ENCODE measurements at regions not wholly inside any gene's neighbourhood (a gene's known extent, or its start where the extent isn't known, plus 50 kb on each side); places are given as distances from the start of the nearest gene placed in this dataset.

DNA sequence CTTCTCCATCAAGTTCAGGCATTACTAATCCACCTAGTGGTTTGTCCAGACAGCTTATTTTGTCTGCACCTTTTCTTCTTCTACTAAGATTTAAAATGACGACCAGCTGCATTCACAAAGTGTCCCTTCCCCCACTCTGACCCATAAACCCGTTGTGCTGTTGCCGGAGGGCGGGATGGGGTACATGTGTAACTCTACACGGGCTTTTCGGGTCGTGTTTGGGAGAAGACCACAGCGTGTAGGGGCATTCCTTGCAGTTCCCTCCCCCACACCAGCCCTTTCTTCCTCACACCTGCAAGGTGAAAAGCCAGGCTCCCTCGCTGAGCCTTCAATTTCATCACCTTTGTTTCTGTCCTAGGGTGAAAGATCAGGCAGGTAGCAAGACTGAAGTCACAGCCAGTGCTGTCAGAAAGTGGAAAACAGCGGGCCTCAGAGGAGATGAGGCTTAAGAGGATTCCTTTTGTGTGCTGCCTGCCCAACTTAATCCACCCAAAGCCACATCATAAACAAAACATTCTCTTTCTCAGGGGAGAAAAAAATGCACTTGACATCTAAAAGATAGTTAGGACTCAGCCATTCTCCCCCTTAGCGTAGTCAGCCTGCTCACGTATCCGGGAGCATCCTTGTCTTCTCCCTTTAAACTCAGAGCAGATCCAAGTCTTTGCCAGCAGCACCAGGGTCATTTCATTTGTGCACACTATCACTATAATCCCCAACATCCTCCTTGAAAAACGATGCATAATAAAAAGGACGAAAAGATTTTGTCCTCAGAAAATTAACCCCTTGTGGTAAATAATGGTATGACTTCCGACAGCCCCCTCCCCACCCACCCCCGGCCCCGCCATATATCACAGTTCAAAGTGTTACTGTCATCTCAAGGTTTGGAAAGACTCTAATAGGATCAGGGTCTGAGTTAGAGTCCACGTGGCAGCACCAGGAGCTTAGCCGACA is 599.0 kb downstream of the RAB28 start:
- TF ChIP-seq POLR2AphosphoS5 (IDR thresholded peaks at IDR 0.05; ENCODE audit: low read depth, low read length) (no peak), SIN3A (IDR thresholded peaks at IDR 0.05; ENCODE audit: borderline replicate concordance, insufficient read depth, low read length) (no peak), TAF1 (IDR thresholded peaks at IDR 0.05; ENCODE audit: borderline replicate concordance, insufficient read depth, low read length) (no peak), FOXP2 (optimal IDR thresholded peaks at IDR 0.05; ENCODE audit: borderline replicate concordance, extremely low read depth, extremely low read length, insufficient read depth) (no peak)
- TF ChIP-seq, protein P1, sequence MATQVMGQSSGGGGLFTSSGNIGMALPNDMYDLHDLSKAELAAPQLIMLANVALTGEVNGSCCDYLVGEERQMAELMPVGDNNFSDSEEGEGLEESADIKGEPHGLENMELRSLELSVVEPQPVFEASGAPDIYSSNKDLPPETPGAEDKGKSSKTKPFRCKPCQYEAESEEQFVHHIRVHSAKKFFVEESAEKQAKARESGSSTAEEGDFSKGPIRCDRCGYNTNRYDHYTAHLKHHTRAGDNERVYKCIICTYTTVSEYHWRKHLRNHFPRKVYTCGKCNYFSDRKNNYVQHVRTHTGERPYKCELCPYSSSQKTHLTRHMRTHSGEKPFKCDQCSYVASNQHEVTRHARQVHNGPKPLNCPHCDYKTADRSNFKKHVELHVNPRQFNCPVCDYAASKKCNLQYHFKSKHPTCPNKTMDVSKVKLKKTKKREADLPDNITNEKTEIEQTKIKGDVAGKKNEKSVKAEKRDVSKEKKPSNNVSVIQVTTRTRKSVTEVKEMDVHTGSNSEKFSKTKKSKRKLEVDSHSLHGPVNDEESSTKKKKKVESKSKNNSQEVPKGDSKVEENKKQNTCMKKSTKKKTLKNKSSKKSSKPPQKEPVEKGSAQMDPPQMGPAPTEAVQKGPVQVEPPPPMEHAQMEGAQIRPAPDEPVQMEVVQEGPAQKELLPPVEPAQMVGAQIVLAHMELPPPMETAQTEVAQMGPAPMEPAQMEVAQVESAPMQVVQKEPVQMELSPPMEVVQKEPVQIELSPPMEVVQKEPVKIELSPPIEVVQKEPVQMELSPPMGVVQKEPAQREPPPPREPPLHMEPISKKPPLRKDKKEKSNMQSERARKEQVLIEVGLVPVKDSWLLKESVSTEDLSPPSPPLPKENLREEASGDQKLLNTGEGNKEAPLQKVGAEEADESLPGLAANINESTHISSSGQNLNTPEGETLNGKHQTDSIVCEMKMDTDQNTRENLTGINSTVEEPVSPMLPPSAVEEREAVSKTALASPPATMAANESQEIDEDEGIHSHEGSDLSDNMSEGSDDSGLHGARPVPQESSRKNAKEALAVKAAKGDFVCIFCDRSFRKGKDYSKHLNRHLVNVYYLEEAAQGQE (IDR thresholded peaks at IDR 0.05; ENCODE audit: insufficient read depth in 1 of 2, low read depth in 2 of 2, low read length in 2 of 2) = no peak

DNA sequence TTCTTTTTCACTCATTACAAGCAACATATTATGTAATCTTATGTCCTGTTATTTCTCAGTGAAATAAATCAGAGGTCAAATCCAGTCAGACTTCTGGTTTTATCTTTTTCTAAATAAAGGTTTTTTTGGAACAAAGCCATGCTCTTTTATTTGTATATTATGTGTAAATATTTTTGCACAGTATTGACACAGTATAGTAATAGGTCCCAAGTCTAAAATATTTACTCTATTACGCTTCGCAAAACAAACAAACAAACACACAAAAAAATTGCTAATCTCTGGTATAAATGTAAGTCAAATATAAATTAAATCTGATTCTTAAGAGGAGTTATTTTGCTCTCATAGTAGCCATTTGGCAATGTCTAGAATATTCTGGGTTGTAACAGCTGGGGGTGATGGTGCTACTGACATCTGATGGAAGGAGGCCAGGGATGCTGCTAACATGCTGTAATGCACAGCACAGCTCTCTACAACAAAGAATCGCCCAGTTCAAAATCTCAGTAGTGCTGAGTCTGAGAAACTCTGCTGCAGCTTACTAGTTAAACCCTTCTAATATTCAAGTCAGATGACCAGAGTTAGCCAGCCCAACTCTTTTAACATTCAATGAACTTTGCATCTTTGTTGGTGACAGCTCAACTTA is 602.1 kb downstream of the RAB28 start:
- TF ChIP-seq, protein P1 (IDR thresholded peaks at IDR 0.05; ENCODE audit: insufficient read depth in 1 of 2, low read depth in 2 of 2, low read length in 2 of 2) = no peak
- TF ChIP-seq POLR2AphosphoS5 (IDR thresholded peaks at IDR 0.05; ENCODE audit: low read depth, low read length) = no peak
- no peak for TF ChIP-seq FOXP2 (optimal IDR thresholded peaks at IDR 0.05; ENCODE audit: borderline replicate concordance, extremely low read depth, extremely low read length, insufficient read depth)
- TF ChIP-seq TAF1 (IDR thresholded peaks at IDR 0.05; ENCODE audit: borderline replicate concordance, insufficient read depth, low read length) = no peak
- TF ChIP-seq SIN3A (IDR thresholded peaks at IDR 0.05; ENCODE audit: borderline replicate concordance, insufficient read depth, low read length) = no peak

DNA sequence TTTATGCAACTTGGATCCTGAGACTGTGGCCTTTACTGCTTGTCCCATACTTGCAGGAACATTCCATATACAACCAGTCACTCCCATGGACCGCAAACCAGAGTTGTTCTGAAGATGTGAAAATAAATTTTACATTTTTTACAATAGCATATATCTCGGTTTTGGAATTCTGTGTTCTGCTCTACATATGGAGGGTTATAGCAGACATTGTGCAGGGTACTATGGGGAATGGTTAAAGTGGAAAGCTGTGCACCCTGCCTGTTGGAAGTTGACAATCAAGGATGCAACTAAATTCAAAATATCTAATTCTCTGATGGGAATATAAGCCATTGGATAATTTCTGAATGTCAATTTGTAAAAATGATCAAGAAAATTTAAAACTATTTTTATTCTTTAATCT is 603.3 kb downstream of the RAB28 start:
- no peak for TF ChIP-seq TAF1 (IDR thresholded peaks at IDR 0.05; ENCODE audit: borderline replicate concordance, insufficient read depth, low read length)
- TF ChIP-seq SIN3A (IDR thresholded peaks at IDR 0.05; ENCODE audit: borderline replicate concordance, insufficient read depth, low read length) = no peak
- no peak for TF ChIP-seq FOXP2 (optimal IDR thresholded peaks at IDR 0.05; ENCODE audit: borderline replicate concordance, extremely low read depth, extremely low read length, insufficient read depth)
- TF ChIP-seq, protein P1 (IDR thresholded peaks at IDR 0.05; ENCODE audit: insufficient read depth in 1 of 2, low read depth in 2 of 2, low read length in 2 of 2) = no peak
- TF ChIP-seq POLR2AphosphoS5 (IDR thresholded peaks at IDR 0.05; ENCODE audit: low read depth, low read length) = no peak

DNA sequence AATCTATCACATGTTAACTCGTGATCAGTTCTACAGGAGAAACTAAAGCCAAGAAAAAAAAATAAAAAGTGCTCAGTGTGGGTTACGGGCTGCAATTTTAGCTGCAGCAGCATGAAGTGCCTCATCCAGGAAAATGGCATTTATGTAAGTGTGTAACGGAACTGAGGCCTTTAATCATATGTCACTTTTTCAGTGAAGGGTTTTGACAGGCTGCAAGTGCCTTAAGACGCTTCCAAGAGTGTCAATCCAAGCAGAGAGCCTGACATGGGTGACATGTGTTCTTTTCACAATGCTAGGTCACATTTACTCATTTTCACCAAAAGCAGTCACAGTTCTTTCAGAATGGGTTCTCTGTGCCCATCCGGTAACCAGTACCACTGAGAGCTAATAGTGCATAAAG is 604.6 kb downstream of the RAB28 start:
- TF ChIP-seq FOXP2 (optimal IDR thresholded peaks at IDR 0.05; ENCODE audit: borderline replicate concordance, extremely low read depth, extremely low read length, insufficient read depth) (no peak), POLR2AphosphoS5 (IDR thresholded peaks at IDR 0.05; ENCODE audit: low read depth, low read length) (no peak), TAF1 (IDR thresholded peaks at IDR 0.05; ENCODE audit: borderline replicate concordance, insufficient read depth, low read length) (no peak), SIN3A (IDR thresholded peaks at IDR 0.05; ENCODE audit: borderline replicate concordance, insufficient read depth, low read length) (no peak)
- TF ChIP-seq, protein P1 (IDR thresholded peaks at IDR 0.05; ENCODE audit: insufficient read depth in 1 of 2, low read depth in 2 of 2, low read length in 2 of 2) = no peak
